ENCODE measurements at regions not wholly inside any gene's neighbourhood (a gene's known extent, or its start where the extent isn't known, plus 50 kb on each side); places are given as distances from the start of the nearest gene placed in this dataset.
"Not testable (repeated sequence)": the region's sequence is repeated elsewhere in the genome, so short reads cannot be mapped to it uniquely, and the experiment has no call there.

DNA sequence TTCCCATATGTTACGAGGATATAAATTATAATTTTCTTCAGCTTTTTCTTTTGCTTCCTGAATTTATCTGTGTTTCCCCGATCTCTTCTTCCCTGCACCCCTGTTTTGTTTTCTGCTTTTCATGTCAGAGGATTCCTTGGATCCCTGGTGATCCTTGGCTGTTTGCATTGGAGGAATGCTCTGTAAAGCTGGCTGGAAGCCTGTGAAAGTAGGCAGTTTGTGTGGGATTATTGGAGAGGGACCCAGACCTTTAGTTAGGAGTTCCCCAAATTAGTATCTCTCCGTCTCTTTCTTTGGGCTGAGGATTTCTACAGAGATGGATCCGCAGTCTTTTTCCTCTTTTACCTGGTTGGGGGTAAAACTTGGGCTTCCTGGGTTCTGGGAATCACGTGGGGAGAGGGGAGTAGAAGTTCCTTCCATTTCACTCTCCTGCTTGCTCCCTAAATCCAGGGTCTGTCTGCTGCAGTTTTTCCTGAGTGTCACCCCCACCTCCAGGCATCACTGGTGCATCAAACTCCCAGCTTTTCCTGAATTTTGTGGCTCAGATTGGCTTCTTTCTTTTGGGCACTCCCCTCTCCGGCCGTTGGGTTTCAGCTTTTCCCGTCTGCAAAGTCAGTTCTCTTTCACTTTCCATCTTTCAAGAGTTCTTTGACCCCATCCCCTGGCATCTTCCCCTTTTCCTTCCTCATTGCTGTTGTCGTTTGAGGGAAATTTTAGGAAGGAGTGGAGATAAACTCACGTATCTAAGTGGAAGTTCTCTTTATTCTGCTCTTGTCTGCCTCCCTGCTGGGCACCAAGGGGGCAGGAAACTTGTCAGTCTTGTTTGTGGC lies 79.1 kb upstream of the ALX4 start:
- no peak for DNase-seq (ENCODE audit: low spot score)

DNA sequence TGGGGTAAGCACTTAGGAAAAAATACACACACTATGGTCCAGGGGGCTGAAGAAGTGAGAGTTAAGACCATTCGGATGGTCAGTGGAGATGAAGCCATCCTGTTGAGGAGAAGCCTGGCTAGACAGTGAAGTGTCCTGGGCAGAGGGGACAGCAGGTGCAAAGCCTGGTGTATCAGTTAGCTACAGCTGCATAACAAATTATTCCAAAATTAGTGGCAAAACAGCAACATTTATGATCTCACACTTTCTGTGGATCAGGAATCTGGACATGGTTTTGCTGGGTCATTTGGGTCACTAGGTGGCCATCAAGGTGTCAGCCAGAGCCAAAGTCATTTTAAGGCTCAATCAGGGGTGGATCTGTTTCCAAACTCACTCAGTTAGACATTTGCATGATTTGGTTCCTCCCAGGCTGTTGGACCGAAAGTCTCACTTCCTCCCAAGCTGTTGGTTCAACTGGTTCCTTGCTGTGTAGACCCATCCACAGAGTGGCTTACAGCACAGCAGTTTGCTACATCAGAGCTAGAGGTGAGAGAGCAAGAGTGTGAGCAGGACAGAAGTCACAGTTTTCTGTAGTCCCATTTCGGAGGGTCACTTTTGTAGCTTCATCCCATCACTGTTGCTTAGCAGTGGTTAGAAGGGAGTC lies 80.1 kb upstream of the ALX4 start:
- DNase-seq (ENCODE audit: low spot score), result no peak

DNA sequence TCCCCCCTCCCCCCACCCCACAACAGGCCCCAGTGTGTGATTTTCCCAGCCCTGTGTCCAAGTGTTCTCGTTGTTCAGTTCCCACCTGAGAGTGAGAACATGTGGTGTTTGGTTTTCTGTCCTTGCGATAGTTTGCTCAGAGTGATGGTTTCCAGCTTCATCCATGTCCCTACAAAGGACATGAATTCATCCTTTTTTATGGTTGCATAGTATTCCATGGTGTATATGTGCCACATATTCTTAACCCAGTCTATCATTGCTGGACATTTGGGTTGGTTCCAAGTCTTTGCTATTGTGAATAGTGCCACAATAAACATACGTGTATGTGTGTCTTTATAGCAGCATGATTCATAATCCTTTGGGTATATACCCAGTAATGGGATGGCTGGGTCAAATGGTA lies 81.1 kb upstream of the ALX4 start:
- DNase-seq (ENCODE audit: low spot score), result not testable (repeated sequence)

DNA sequence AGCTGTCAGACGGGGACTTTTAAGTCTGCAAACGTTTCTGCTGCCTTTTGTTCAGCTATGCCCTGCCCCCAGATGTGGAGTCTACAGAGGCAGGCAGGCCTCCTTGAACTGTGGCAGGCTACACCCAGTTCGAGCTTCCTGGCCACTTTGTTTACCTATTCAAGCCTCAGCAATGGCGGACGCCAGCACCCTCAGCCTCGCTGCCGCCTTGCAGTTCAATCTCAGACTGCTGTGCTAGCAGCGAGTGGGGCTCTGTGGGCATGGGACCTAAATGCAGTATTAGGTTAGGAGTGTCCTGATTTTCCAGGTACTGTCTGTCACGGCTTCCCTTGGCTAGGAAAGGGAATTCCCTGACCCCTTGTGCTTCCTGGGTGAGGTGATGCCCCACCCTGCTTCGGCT lies 86.8 kb upstream of the ALX4 start:
- DNase-seq (ENCODE audit: low spot score), result not testable (repeated sequence)

DNA sequence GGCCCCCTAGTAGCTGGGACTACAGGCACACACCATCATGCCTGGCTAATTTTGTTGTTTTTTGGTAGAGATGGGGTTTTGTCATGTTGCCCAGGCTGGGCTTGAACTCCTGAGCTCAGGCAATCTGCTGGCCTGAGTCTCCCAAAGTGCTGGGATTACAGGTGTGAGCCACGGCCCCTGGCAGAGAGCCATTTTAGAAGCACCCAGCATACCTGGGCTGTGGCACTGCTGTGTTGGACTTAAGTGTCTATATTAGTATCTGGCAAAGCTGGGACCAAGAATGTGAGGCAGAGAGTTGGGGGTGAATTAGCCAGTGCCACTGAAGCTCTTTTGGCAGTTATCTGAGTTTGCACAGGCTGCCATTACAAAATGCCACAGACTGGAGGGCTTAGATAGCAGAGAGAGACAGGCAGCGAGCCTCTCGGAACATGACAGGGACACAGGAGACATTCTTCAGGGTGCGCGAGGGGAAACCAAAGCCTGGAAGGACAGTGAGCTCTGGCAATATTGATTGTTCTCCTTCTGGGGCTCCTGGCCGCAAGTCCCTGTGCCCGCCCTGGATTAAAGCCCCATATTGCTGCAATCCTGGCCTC lies 87.7 kb upstream of the ALX4 start:
- DNase-seq (ENCODE audit: low spot score), result no peak

DNA sequence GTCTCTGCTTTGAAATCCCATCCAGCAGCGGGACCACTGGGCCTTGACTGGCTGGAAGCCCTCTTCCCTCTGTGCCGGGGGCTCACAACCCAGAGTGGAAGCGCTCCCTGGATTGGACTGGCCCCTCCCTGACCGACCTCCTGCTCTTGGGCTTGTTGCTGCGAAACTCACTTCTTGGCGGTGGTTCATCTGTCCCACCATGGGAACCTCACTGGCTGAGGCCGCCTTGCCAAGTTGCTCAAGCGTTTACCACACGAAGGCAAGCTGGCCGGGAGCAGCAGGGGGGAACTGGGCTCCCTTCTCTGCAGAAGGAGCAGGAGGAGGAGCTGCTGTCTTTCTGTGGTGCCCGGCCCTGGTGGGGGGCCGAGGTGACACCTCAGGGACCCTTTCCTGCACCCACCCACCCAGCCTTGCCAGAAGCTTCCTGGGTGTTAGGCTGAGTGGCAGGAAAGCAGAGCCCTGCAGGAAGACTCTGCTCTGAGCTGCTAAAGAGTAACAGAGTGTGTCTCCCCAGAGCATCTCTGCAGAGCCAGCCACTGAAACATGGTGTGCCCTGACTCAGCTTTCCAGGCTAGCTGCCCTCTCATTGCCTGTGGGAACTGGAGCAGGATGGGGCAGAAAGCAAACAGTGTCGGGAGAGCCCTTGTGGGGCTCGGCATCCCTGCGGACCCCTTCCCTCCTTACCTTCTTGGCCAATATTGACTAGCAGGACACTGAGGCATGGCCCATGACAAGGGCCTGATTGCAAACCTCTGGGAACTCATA lies 88.5 kb upstream of the ALX4 start:
- no peak for DNase-seq (ENCODE audit: low spot score)

DNA sequence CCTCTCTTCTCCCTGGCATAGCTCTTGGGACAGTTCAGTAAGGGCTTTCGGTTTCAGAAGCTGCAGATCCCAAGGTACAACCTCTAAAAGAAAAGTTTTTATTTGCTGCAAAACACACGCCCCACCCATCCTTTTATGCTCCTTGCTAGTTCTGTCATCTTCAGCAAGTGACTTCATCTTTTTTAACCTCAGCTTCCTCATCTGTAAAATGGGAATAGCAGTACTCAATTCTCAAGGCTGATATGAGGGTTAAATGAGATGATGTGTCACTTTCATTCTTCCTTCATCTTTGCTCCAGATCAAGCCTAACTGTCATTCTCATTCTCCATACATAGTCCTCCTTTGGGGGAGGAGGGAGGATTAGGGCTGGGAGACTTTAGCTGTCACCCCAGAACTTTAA lies 90.0 kb upstream of the ALX4 start:
- no peak for DNase-seq (ENCODE audit: low spot score)

DNA sequence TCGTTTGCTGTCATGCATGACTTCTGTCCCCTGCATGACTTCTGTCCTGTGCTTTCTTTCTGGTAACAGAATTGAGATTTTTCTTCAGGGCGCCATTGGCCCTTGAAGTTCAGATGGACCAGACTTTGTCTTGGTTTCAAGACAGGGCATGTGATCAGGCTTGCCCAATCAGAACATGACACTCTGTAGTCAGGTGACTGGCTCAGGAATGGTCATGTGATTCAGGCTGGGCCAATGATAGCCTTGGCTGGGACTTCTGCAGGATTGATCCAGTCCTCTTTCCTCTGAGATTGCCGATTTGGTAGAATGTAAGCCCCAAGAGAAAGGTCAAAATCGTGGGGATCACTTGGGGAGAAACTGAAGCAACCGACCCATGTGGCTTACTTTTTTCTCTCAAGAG lies 90.5 kb upstream of the ALX4 start:
- DNase-seq (ENCODE audit: low spot score), result no peak

DNA sequence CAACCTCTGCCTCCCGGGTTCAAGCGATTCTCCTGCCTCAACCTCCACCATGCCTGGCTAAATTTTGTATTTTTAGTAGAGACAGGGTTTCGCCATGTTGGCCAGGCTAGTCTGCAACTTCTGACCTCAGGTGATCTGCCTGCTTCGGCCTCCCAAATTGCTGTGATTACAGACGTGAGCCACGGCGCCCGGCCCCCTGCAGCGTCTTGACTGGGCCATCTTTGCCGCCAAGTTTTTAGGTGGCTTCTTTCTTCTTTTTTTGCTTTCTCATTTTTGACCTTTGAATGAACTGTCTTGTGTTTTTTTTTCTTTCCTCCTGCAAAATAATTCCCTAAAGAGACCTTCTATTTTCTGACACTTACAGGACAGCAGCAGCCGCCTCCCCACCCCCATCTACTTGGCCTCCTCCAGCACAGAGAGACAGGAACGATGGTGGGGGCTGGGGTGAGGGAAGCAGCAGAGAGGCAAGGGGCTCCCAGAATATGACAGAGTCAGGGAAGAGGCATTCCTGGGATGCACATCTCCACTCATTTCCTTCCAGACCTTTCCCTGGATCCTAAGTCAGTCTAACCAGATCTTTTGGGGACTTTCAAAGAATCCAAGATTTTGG lies 92.6 kb upstream of the ALX4 start:
- no peak for DNase-seq (ENCODE audit: low spot score)

DNA sequence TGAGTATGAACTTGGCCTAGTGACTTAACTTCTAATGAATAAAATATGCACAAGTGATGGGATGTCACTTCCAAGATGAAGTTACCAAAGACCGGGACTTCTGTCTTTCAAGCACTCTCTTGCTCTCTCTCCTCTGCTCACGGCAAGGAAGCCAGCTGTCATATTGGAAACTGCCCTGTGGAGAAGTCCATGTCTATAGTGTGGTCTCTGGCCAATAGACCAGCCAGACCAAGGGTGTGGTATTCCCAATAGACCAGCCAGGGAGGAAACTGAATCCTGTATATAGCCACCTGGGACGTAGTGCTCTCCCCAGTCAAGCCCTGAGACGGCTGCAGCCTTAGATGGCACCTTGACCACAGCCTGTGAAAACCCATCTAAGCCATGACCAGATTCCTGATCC lies 93.2 kb upstream of the ALX4 start:
- DNase-seq (ENCODE audit: low spot score), result no peak

DNA sequence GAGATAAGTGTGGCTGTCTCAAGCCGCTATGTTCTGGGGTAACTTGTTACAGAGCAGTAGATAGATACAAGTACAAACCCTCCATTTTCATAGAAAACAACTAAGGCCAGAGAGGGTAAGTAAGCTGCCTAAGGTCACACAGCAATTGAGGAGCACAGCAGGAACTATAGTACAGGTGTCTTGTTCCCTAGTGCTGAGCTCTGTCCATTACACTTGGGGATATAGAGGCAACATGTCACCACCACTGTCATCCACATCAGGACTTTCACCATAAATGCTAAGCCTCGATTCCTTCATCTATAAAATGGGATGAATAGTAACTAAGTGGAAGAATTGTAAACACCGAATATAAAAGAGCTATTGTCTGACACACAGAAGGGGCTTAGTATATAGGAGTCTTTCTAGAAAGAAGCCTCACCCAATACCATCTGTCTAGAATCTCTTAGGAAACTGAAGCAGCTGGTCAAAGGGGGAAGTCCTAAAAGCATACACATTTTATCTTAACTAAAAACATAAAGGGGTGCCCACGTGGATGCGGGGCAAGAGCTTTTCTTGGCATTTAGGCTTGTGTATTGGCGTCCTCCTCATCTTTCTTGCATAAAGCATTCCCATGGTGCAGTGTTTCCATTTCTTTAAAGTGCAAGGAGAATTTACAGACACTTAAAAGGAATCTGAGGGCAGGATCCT lies 93.8 kb upstream of the ALX4 start:
- no peak for DNase-seq (ENCODE audit: low spot score)

DNA sequence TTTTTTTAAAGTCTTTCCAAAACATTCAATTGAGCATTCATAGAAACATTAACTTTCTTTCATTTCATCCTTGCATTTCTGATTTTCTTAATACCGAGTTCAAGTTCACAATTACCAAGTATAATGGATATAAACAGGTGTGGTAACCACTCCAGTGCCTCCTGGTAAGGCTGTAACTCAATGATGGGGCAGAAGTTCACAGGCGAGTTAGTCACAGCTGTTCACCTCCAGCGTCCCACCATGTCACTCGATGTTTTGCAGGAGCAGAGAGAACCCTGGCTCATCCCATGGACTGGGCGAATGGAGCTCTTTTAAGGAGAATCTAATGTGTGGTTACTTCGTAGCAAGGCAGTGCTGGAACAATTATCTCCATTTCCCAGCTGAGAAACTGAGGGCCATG lies 94.4 kb upstream of the ALX4 start:
- no peak for DNase-seq (ENCODE audit: low spot score)

DNA sequence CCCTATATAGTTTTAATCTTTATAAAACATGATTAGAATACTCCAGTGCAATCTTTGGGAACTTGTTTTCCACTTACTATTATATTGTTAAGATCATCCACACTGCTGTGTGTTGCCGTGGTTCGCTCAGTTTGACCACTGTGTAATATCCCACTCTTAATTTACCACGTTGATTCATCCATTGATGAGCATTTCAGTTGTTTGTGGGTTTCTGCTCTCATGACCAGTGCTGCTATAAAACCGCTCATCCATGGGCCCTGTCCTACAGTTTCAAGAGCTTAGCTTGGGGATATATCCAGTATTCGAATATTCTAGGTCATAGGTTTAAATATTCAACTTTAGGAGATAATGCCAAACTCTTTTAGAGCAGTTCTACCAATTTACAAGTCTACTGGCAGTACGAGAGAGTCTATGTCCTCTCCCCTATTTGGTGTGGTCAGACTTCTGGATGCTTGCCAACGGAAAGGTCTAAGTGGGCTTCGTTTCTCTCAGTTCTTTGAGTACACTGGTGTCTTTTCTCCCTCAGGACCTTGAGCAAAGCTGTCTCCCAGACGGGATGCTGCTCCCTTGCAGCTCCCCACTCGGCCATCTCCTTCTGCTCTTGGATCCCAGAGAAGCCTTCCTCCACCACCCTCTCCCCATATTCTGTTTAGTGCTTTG lies 94.9 kb upstream of the ALX4 start:
- no peak for DNase-seq (ENCODE audit: low spot score)

DNA sequence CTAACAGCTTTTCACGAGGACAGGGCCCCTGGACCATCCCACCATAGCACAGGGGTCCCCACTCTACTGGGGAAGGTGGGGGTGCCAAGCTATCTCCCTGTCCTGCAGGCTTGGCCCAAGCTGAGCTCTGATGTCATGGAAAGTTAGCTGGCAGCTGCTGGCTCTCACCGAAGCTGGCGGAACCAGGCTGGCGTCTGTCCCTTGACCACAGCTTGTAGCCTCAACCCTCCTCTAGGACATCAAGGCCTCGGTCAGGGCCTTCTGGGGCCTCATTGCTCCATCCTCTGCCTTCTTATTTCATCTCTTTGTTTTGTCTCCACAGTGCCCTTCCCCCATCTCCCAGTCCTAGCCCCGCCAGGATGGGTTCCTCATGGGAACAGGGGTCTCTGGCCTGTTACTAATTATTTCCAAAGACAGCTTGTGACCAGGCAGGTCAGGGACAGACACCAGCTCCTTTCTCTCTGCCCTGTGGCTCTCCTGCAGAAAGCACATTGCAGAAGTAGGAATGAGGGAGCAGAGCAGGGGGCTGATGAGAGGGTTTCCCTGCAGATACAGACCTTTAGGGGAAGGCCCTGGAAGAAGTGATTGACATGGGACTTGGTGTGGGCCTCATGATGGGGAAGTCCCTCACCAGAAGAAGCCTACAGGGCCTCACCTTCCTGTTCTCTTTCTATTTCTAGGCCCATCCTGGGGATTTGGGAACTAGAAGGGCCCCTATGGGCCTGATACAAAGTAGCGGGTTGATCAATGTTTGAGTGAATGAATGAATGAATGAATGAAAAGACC lies 97.5 kb upstream of the ALX4 start:
- no peak for DNase-seq (ENCODE audit: low spot score)

DNA sequence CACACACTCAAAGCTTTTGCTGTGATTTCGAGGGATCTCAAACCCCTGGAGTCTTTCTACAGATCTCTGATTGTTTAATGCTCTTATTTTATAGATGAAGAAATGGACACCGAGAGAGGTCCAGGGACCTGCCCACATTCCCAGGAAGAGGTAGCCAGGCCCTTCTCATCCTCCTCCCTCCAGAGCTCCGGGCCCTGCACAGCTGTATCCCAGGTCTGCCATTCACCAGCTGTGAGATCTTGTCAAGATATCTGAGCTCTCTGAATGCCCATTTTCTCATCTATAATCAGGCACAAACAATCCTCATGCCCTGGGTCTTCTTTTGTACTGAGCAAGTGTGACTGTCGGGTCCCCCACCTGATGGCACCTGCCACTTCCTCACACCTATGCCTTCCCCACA lies 98.2 kb upstream of the ALX4 start:
- DNase-seq (ENCODE audit: low spot score), result no peak

DNA sequence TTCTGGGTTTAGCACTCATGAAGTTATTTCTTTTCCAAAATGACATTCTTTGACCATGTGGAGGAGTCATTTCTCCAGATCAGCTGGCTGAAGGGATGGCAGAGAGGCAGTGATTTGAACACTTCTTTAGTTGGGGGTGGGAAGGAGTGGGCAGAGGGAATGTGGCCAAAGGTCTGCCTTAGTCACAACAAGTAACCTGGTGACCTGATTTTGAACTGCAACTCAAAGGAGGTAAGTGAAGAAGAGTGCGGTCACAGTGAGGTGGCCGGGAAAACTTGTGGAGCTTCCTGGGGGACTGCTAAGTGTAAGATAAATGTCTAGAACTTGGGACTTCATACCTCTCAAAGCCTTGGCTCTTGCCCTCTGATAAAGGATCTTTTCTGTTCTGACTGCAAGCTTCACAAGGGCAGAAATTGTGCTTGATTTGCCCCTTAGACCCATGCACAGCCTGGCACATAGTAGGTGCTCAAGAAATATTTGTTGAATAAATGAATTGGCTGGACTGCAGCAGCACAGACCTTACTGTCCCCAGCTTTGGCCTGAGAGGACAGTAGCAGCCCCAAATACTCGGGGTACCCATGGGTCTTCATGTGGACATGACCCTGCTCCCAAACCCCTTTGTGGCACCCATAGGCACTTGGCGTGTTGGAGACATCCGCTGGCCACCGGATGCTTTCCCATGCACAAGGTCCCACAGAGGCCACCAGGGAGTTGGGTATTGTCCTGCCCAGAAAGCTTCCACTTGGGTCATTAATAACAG lies 99.0 kb upstream of the ALX4 start:
- no peak for DNase-seq (ENCODE audit: low spot score)

DNA sequence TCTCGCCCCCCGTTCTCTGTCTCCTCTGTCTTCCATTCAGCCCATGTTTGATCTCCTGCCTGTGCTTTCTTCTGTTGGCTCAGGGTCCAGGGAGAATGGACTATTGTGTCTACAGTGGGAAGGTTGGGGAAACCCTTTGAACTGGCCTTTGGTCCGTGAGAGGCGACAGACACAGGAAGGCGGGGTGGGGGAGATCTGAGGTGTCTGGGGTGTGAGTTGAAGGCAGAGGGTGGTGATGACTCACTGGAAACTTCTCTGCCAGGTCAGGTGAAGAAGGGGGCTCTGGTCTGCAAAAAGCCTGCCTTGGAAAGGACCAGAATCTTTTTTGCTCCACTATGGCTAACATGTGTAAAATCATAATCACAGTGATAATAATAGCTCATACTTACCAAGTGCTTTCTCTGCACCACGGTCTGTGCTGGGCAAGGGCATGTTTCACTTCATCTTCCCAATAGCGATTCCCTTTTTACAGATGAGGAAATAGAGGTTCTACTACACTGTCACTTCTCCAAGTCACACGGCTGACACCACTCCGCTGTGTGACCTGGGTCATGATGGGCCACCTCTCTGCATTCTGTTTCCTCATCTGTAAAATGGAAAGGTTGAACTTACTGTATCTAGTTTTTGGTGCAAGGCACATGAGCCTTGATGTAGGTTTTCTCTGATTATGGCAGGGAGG lies 99.8 kb upstream of the ALX4 start:
- DNase-seq (ENCODE audit: low spot score), result no peak

DNA sequence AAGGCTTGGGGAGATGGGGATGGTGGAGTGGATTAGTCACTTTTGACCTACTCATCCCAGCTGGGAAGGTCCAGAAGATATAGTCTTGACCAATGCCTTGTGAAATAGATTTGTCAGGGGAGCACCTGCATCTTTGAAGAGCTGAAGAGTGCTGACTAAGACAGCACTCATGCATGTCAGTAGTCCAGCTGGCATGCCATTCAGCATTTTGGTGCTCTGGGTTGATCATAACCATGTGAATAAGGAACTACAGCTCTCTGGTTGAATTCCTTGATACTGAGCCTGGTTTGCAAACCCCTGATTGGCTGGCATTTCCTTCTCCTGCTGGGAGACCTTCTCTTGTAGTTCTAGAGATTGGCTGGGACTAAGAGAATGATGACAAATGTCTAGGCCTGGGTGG lies 106.8 kb upstream of the ALX4 start:
- DNase-seq (ENCODE audit: low spot score), result no peak
